Liver (tissue), 8 donors: ENCODE measurements at regions not wholly inside any gene's neighbourhood (a gene's known extent, or its start where the extent isn't known, plus 50 kb on each side); places are given as distances from the start of the nearest gene placed in this dataset.

Experiments used
- DNase-seq: peaks from one replicate; pipeline ENCODE4 v3.0.0-alpha.2; 2017; ENCODE audit warnings: low spot score
- H3K27ac ChIP-seq, 2 donors: one replicate each; pipeline ENCODE4 v1.7.0; 2013; ENCODE audit warnings: inconsistent platforms in 2 of 2, low read length in 2 of 2, control low read depth in 1 of 2, low read depth in 1 of 2, mild to moderate bottlenecking in 1 of 2
- H3K27me3 ChIP-seq, 4 donors: one replicate each; pipeline versions ENCODE4 v1.6.1 to v1.7.0; 2013; ENCODE audit warnings: low read length in 3 of 4, inconsistent platforms in 1 of 4, mild to moderate bottlenecking in 1 of 4, moderate library complexity in 1 of 4; ENCODE audit not compliant: control insufficient read depth in 4 of 4, insufficient read depth in 4 of 4
- H3K36me3 ChIP-seq, 4 donors: one replicate each; pipeline versions ENCODE4 v1.6.1 to v1.7.0; 2013; ENCODE audit warnings: low read length in 3 of 4, mild to moderate bottlenecking in 3 of 4, low read depth in 1 of 4, moderate library complexity in 1 of 4; ENCODE audit not compliant: control insufficient read depth in 4 of 4, insufficient read depth in 3 of 4
- H3K4me1 ChIP-seq, 4 donors: one replicate each; pipeline versions ENCODE4 v1.6.1 to v1.7.0; 2013; ENCODE audit warnings: low read length in 3 of 4, mild to moderate bottlenecking in 3 of 4, moderate library complexity in 1 of 4; ENCODE audit not compliant: control insufficient read depth in 4 of 4, insufficient read depth in 4 of 4
- H3K4me3 ChIP-seq, 3 donors: one replicate each; pipeline versions ENCODE4 v1.6.1 to v1.7.0; 2013; ENCODE audit warnings: low read length in 3 of 3, control low read depth in 1 of 3, low read depth in 1 of 3, mild to moderate bottlenecking in 1 of 3
- H3K9ac ChIP-seq, 2 donors: one replicate each; pipeline ENCODE4 v1.7.0; 2013; ENCODE audit warnings: low read length in 2 of 2, mild to moderate bottlenecking in 2 of 2, moderate library complexity in 2 of 2, control low read depth in 1 of 2, low read depth in 1 of 2
- H3K9me3 ChIP-seq, 4 donors: one replicate each; pipeline versions ENCODE4 v1.6.1 to v1.7.0; 2013; ENCODE audit warnings: low read length in 3 of 4; ENCODE audit not compliant: control insufficient read depth in 4 of 4
- EGR1 ChIP-seq, 2 donors: IDR thresholded peaks; 2 replicates each; pipeline ENCODE4 v1.6.1; 2016 to 2018; ENCODE audit warnings: antibody characterized with exemption in 2 of 2, low read depth in 2 of 2
- FOXA1 ChIP-seq: IDR thresholded peaks from 2 replicates; pipeline ENCODE4 v1.6.1; 2016; ENCODE audit warnings: antibody characterized with exemption
- FOXA2 ChIP-seq: IDR thresholded peaks from 2 replicates; pipeline ENCODE4 v1.6.1; 2016; ENCODE audit warnings: antibody characterized with exemption
- GABPA ChIP-seq, 2 donors: IDR thresholded peaks in 1 of 2; conservative IDR thresholded peaks in 1 of 2; 2 replicates each; pipeline ENCODE4 v1.6.1; 2016; ENCODE audit warnings: antibody characterized with exemption in 2 of 2, mild to moderate bottlenecking in 1 of 2, moderate library complexity in 1 of 2
- HNF4A ChIP-seq, 2 donors: conservative IDR thresholded peaks; 2 replicates each; pipeline ENCODE4 v1.6.1; 2016; ENCODE audit warnings: antibody characterized with exemption in 2 of 2, mild to moderate bottlenecking in 2 of 2
- HNF4G ChIP-seq: IDR thresholded peaks from 2 replicates; pipeline ENCODE4 v1.6.1; 2016; ENCODE audit warnings: antibody characterized with exemption
- JUND ChIP-seq, 2 donors: IDR thresholded peaks; 2 replicates each; pipeline ENCODE4 v1.6.1; 2016; ENCODE audit warnings: antibody characterized with exemption in 2 of 2
- NR2F2 ChIP-seq: IDR thresholded peaks from 2 replicates; pipeline ENCODE4 v1.6.1; 2016; ENCODE audit warnings: antibody characterized with exemption
- RAD21 ChIP-seq, 2 donors: IDR thresholded peaks; 2 replicates each; pipeline ENCODE4 v1.6.1; 2016; ENCODE audit warnings: antibody characterized with exemption in 2 of 2, mild to moderate bottlenecking in 2 of 2
- RXRA ChIP-seq, 2 donors: IDR thresholded peaks; 2 replicates each; pipeline ENCODE4 v1.6.1; 2017 to 2018; ENCODE audit warnings: antibody characterized with exemption in 2 of 2, mild to moderate bottlenecking in 1 of 2
- SP1 ChIP-seq: IDR thresholded peaks from 2 replicates; pipeline ENCODE4 v1.6.1; 2018; ENCODE audit warnings: antibody characterized with exemption, mild to moderate bottlenecking
- TAF1 ChIP-seq: conservative IDR thresholded peaks from 2 replicates; pipeline ENCODE4 v1.6.1; 2016; ENCODE audit warnings: antibody characterized with exemption, mild to moderate bottlenecking
- YY1 ChIP-seq: IDR thresholded peaks from 2 replicates; pipeline ENCODE4 v1.6.1; 2016; ENCODE audit warnings: antibody characterized with exemption, mild to moderate bottlenecking
- WGBS: extraction: QIAGEN DNeasy Blood & Tissue Kit; methylation state at CpG from one replicate; pipeline ENCODE4 v1.1.7; 2013; 5-methylcytosine and 5-hydroxymethylcytosine counted together
- TF ChIP-seq, protein P1 (sequence below): IDR thresholded peaks from 2 replicates; pipeline ENCODE4 v1.6.1; 2016; ENCODE audit warnings: antibody characterized with exemption
- TF ChIP-seq, protein P2 (sequence below): IDR thresholded peaks from 2 replicates; pipeline ENCODE4 v1.6.1; 2016; ENCODE audit warnings: antibody characterized with exemption
- TF ChIP-seq, protein P3 (sequence below): IDR thresholded peaks from 2 replicates; pipeline ENCODE4 v1.6.1; 2016; ENCODE audit warnings: antibody characterized with exemption, mild to moderate bottlenecking
- TF ChIP-seq, protein P4 (sequence below): IDR thresholded peaks from 2 replicates; pipeline ENCODE4 v1.6.1; 2016; ENCODE audit warnings: antibody characterized with exemption
- TF ChIP-seq, protein P5 (sequence below): fragments of 150-350 bp; IDR thresholded peaks from 2 replicates; pipeline ENCODE4 v1.5.1; 2017; ENCODE audit warnings: improper control_type of control experiment, low read depth, low read length; ENCODE audit not compliant: missing input control
- donor health status: healthy.
- donor health status: healthy.
- donor health status: healthy.
- donor health status: healthy.
- donor health status: healthy.

DNA sequence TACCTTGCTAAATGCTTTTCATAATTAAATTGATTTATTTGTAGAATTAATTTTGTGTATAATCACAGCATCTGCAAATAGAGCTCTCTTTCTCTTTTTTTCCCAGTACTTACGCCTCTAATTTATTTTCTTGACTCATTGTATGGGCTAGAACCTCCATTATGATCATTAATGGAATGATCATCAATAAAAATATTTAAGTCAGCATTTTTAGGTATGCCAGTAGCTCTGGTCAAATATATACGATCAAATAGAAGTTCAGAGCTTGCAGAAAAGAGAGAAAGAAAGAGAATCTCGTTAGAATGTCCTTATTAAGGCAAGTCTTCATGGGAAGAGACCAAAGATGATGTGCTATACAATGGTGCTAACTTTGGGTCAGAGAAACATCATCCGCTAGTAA is 202.6 kb downstream of the TLR4 start:
- Histone ChIP-seq H3K27ac (no peak overlapping the region), H3K27me3 (no peaks in the 10 kb centered on the region), H3K4me3 (no peak overlapping the region), H3K9me3 (peaks cover 2 to 8% (median 4%) of the 10 kb centered on the region in 4 donors), H3K36me3 (no peaks in the 10 kb centered on the region), H3K4me1 (no peaks in the 10 kb centered on the region), H3K9ac (no peak overlapping the region)
- DNase-seq, result no peak
- 63% methylated on average over 4 of the region's 4 CpGs for WGBS
- TF ChIP-seq, protein P1, sequence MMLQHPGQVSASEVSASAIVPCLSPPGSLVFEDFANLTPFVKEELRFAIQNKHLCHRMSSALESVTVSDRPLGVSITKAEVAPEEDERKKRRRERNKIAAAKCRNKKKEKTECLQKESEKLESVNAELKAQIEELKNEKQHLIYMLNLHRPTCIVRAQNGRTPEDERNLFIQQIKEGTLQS, result no peak
- no peak for TF ChIP-seq GABPA (IDR thresholded peaks at IDR 0.05 in 1 of 2, conservative IDR thresholded peaks at IDR 0.05 in 1 of 2)
- TF ChIP-seq, protein P2, sequence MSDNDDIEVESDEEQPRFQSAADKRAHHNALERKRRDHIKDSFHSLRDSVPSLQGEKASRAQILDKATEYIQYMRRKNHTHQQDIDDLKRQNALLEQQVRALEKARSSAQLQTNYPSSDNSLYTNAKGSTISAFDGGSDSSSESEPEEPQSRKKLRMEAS, result no peak
- TF ChIP-seq, protein P3, sequence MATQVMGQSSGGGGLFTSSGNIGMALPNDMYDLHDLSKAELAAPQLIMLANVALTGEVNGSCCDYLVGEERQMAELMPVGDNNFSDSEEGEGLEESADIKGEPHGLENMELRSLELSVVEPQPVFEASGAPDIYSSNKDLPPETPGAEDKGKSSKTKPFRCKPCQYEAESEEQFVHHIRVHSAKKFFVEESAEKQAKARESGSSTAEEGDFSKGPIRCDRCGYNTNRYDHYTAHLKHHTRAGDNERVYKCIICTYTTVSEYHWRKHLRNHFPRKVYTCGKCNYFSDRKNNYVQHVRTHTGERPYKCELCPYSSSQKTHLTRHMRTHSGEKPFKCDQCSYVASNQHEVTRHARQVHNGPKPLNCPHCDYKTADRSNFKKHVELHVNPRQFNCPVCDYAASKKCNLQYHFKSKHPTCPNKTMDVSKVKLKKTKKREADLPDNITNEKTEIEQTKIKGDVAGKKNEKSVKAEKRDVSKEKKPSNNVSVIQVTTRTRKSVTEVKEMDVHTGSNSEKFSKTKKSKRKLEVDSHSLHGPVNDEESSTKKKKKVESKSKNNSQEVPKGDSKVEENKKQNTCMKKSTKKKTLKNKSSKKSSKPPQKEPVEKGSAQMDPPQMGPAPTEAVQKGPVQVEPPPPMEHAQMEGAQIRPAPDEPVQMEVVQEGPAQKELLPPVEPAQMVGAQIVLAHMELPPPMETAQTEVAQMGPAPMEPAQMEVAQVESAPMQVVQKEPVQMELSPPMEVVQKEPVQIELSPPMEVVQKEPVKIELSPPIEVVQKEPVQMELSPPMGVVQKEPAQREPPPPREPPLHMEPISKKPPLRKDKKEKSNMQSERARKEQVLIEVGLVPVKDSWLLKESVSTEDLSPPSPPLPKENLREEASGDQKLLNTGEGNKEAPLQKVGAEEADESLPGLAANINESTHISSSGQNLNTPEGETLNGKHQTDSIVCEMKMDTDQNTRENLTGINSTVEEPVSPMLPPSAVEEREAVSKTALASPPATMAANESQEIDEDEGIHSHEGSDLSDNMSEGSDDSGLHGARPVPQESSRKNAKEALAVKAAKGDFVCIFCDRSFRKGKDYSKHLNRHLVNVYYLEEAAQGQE, result no peak
- TF ChIP-seq, protein P4, sequence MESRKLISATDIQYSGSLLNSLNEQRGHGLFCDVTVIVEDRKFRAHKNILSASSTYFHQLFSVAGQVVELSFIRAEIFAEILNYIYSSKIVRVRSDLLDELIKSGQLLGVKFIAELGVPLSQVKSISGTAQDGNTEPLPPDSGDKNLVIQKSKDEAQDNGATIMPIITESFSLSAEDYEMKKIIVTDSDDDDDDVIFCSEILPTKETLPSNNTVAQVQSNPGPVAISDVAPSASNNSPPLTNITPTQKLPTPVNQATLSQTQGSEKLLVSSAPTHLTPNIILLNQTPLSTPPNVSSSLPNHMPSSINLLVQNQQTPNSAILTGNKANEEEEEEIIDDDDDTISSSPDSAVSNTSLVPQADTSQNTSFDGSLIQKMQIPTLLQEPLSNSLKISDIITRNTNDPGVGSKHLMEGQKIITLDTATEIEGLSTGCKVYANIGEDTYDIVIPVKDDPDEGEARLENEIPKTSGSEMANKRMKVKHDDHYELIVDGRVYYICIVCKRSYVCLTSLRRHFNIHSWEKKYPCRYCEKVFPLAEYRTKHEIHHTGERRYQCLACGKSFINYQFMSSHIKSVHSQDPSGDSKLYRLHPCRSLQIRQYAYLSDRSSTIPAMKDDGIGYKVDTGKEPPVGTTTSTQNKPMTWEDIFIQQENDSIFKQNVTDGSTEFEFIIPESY, result no peak
- no peak for TF ChIP-seq TAF1
- TF ChIP-seq NR2F2, result no peak
- no peak for TF ChIP-seq JUND (IDR thresholded peaks at IDR 0.05)
- no peak for TF ChIP-seq FOXA2
- TF ChIP-seq FOXA1, result no peak
- no peak for TF ChIP-seq RXRA (IDR thresholded peaks at IDR 0.05)
- TF ChIP-seq YY1, result no peak
- no peak for TF ChIP-seq HNF4G
- TF ChIP-seq SP1, result no peak
- TF ChIP-seq EGR1 (IDR thresholded peaks at IDR 0.05; ENCODE audit: low read depth in 2 of 2), result no peak
- no peak for TF ChIP-seq RAD21 (IDR thresholded peaks at IDR 0.05)
- no peak for TF ChIP-seq HNF4A (conservative IDR thresholded peaks at IDR 0.05)
- TF ChIP-seq, protein P5, sequence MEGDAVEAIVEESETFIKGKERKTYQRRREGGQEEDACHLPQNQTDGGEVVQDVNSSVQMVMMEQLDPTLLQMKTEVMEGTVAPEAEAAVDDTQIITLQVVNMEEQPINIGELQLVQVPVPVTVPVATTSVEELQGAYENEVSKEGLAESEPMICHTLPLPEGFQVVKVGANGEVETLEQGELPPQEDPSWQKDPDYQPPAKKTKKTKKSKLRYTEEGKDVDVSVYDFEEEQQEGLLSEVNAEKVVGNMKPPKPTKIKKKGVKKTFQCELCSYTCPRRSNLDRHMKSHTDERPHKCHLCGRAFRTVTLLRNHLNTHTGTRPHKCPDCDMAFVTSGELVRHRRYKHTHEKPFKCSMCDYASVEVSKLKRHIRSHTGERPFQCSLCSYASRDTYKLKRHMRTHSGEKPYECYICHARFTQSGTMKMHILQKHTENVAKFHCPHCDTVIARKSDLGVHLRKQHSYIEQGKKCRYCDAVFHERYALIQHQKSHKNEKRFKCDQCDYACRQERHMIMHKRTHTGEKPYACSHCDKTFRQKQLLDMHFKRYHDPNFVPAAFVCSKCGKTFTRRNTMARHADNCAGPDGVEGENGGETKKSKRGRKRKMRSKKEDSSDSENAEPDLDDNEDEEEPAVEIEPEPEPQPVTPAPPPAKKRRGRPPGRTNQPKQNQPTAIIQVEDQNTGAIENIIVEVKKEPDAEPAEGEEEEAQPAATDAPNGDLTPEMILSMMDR, result no peak
